ENCODE measurements at regions not wholly inside any gene's neighbourhood (a gene's known extent, or its start where the extent isn't known, plus 50 kb on each side); places are given as distances from the start of the nearest gene placed in this dataset.

- TF ChIP-seq SUZ12 (IDR thresholded peaks at IDR 0.05; ENCODE audit: extremely low read depth, insufficient read depth, insufficient read length), result no peak
- TF ChIP-seq ZNF274 (IDR thresholded peaks at IDR 0.05; ENCODE audit: low read depth, low read length), result no peak
- TF ChIP-seq YY1 (IDR thresholded peaks at IDR 0.05; ENCODE audit: insufficient read depth, insufficient read length), result no peak
- Histone ChIP-seq H3K36me3 (ENCODE audit: insufficient read depth, insufficient read length, low read length) (no peaks in the 10 kb centered on the region), H3K9ac (ENCODE audit: insufficient read length, low read depth) (no peak overlapping the region), H3K9me3 (ENCODE audit: insufficient read depth, low read length) (no peaks in the 10 kb centered on the region), H3K4me1 (ENCODE audit: insufficient read depth, insufficient read length) (no peaks in the 10 kb centered on the region), H3K27me3 (ENCODE audit: insufficient read depth, insufficient read length) (no peaks in the 10 kb centered on the region), H3K4me3 (ENCODE audit: insufficient read length, low read depth) (no peak overlapping the region)
- DNase-seq (ENCODE audit: low read depth, low spot score), result no peak
These were observed 108.2 kb upstream of the NFE2L3 start for GRCh38 chr7:26043801-26044200.

- Histone ChIP-seq H3K4me3 (ENCODE audit: insufficient read length, low read depth) (no peak overlapping the region), H3K36me3 (ENCODE audit: insufficient read depth, insufficient read length, low read length) (no peaks in the 10 kb centered on the region), H3K9ac (ENCODE audit: insufficient read length, low read depth) (no peak overlapping the region), H3K27me3 (ENCODE audit: insufficient read depth, insufficient read length) (no peaks in the 10 kb centered on the region), H3K4me1 (ENCODE audit: insufficient read depth, insufficient read length) (no peaks in the 10 kb centered on the region), H3K9me3 (ENCODE audit: insufficient read depth, low read length) (no peaks in the 10 kb centered on the region)
- TF ChIP-seq YY1 (IDR thresholded peaks at IDR 0.05; ENCODE audit: insufficient read depth, insufficient read length) (no peak), SUZ12 (IDR thresholded peaks at IDR 0.05; ENCODE audit: extremely low read depth, insufficient read depth, insufficient read length) (no peak), ZNF274 (IDR thresholded peaks at IDR 0.05; ENCODE audit: low read depth, low read length) (no peak)
- no peak for DNase-seq (ENCODE audit: low read depth, low spot score)
These were observed 107.7 kb upstream of the NFE2L3 start for GRCh38 chr7:26044320-26044719.

GRCh38 chr7:26046150-26046549 is 105.8 kb upstream of the NFE2L3 start:
- H3K36me3 ChIP-seq (ENCODE audit: insufficient read depth, insufficient read length, low read length), result no peaks in the 10 kb centered on the region
- H3K9me3 ChIP-seq (ENCODE audit: insufficient read depth, low read length), result no peaks in the 10 kb centered on the region
- H3K27me3 ChIP-seq (ENCODE audit: insufficient read depth, insufficient read length), result no peaks in the 10 kb centered on the region
- H3K9ac ChIP-seq (ENCODE audit: insufficient read length, low read depth), result no peak overlapping the region
- TF ChIP-seq SUZ12 (IDR thresholded peaks at IDR 0.05; ENCODE audit: extremely low read depth, insufficient read depth, insufficient read length) (no peak), ZNF274 (IDR thresholded peaks at IDR 0.05; ENCODE audit: low read depth, low read length) (no peak), YY1 (IDR thresholded peaks at IDR 0.05; ENCODE audit: insufficient read depth, insufficient read length) (no peak)
- H3K4me3 ChIP-seq (ENCODE audit: insufficient read length, low read depth), result no peak overlapping the region
- DNase-seq (ENCODE audit: low read depth, low spot score), result no peak
- H3K4me1 ChIP-seq (ENCODE audit: insufficient read depth, insufficient read length), result no peaks in the 10 kb centered on the region

GRCh38 chr7:26046878-26047277 is 105.1 kb upstream of the NFE2L3 start:
- Histone ChIP-seq H3K9me3 (ENCODE audit: insufficient read depth, low read length) (no peaks in the 10 kb centered on the region), H3K4me3 (ENCODE audit: insufficient read length, low read depth) (no peak overlapping the region), H3K4me1 (ENCODE audit: insufficient read depth, insufficient read length) (no peaks in the 10 kb centered on the region), H3K9ac (ENCODE audit: insufficient read length, low read depth) (no peak overlapping the region), H3K36me3 (ENCODE audit: insufficient read depth, insufficient read length, low read length) (no peaks in the 10 kb centered on the region), H3K27me3 (ENCODE audit: insufficient read depth, insufficient read length) (no peaks in the 10 kb centered on the region)
- no peak for DNase-seq (ENCODE audit: low read depth, low spot score)
- no peak for TF ChIP-seq ZNF274 (IDR thresholded peaks at IDR 0.05; ENCODE audit: low read depth, low read length)

GRCh38 chr7:26048663-26049062 is 103.3 kb upstream of the NFE2L3 start:
- no peaks in the 10 kb centered on the region for H3K27me3 ChIP-seq (ENCODE audit: insufficient read depth, insufficient read length)
- H3K4me1 ChIP-seq (ENCODE audit: insufficient read depth, insufficient read length), result no peaks in the 10 kb centered on the region
- peaks cover 5% of the 10 kb centered on the region; the same call in 1 of the 2 replicates for H3K9me3 ChIP-seq (ENCODE audit: insufficient read depth, low read length)
- H3K36me3 ChIP-seq (ENCODE audit: insufficient read depth, insufficient read length, low read length), result no peaks in the 10 kb centered on the region
- DNase-seq (ENCODE audit: low read depth, low spot score), result no peak
- TF ChIP-seq ZNF274 (IDR thresholded peaks at IDR 0.05; ENCODE audit: low read depth, low read length) (no peak), SUZ12 (IDR thresholded peaks at IDR 0.05; ENCODE audit: extremely low read depth, insufficient read depth, insufficient read length) (no peak)
- H3K9ac ChIP-seq (ENCODE audit: insufficient read length, low read depth), result no peak overlapping the region
- no peak overlapping the region for H3K4me3 ChIP-seq (ENCODE audit: insufficient read length, low read depth)

- Histone ChIP-seq H3K9me3 (ENCODE audit: insufficient read depth, low read length) (peaks cover 5% of the 10 kb centered on the region; the same call in 1 of the 2 replicates), H3K36me3 (ENCODE audit: insufficient read depth, insufficient read length, low read length) (no peaks in the 10 kb centered on the region), H3K4me3 (ENCODE audit: insufficient read length, low read depth) (no peak overlapping the region), H3K4me1 (ENCODE audit: insufficient read depth, insufficient read length) (no peaks in the 10 kb centered on the region), H3K9ac (ENCODE audit: insufficient read length, low read depth) (no peak overlapping the region), H3K27me3 (ENCODE audit: insufficient read depth, insufficient read length) (no peaks in the 10 kb centered on the region)
- TF ChIP-seq ZNF274 (IDR thresholded peaks at IDR 0.05; ENCODE audit: low read depth, low read length) (no peak), YY1 (IDR thresholded peaks at IDR 0.05; ENCODE audit: insufficient read depth, insufficient read length) (no peak), SUZ12 (IDR thresholded peaks at IDR 0.05; ENCODE audit: extremely low read depth, insufficient read depth, insufficient read length) (no peak)
- DNase-seq (ENCODE audit: low read depth, low spot score), result no peak
These were observed 102.9 kb upstream of the NFE2L3 start for GRCh38 chr7:26049081-26049480.

- DNase-seq (ENCODE audit: low read depth, low spot score), result no peak
- TF ChIP-seq YY1 (IDR thresholded peaks at IDR 0.05; ENCODE audit: insufficient read depth, insufficient read length), result no peak
These were observed 101.0 kb upstream of the NFE2L3 start for GRCh38 chr7:26051021-26051420.

GRCh38 chr7:26052706-26053105 is 99.3 kb upstream of the NFE2L3 start:
- no peak for TF ChIP-seq ZNF274 (IDR thresholded peaks at IDR 0.05; ENCODE audit: low read depth, low read length)
- Histone ChIP-seq H3K9ac (ENCODE audit: insufficient read length, low read depth) (no peak overlapping the region), H3K36me3 (ENCODE audit: insufficient read depth, insufficient read length, low read length) (no peaks in the 10 kb centered on the region), H3K4me3 (ENCODE audit: insufficient read length, low read depth) (no peak overlapping the region), H3K9me3 (ENCODE audit: insufficient read depth, low read length) (peaks cover 5% of the 10 kb centered on the region; the same call in 1 of the 2 replicates), H3K4me1 (ENCODE audit: insufficient read depth, insufficient read length) (no peaks in the 10 kb centered on the region), H3K27me3 (ENCODE audit: insufficient read depth, insufficient read length) (no peaks in the 10 kb centered on the region)
- DNase-seq (ENCODE audit: low read depth, low spot score), result no peak

More at GRCh38 chr7:26051021-26051420, 101.0 kb upstream of the NFE2L3 start:
- H3K27me3 ChIP-seq (ENCODE audit: insufficient read depth, insufficient read length), result no peaks in the 10 kb centered on the region
- peaks cover 5% of the 10 kb centered on the region; the same call in 1 of the 2 replicates for H3K9me3 ChIP-seq (ENCODE audit: insufficient read depth, low read length)
- no peak overlapping the region for H3K9ac ChIP-seq (ENCODE audit: insufficient read length, low read depth)
- no peaks in the 10 kb centered on the region for H3K36me3 ChIP-seq (ENCODE audit: insufficient read depth, insufficient read length, low read length)
- H3K4me3 ChIP-seq (ENCODE audit: insufficient read length, low read depth), result no peak overlapping the region
- H3K4me1 ChIP-seq (ENCODE audit: insufficient read depth, insufficient read length), result no peaks in the 10 kb centered on the region

Data from NT2/D1 (cell line).